SU-DHL-6 (cell line): ENCODE measurements at regions not wholly inside any gene's neighbourhood (a gene's known extent, or its start where the extent isn't known, plus 50 kb on each side); places are given as distances from the start of the nearest gene placed in this dataset.
"Not testable (repeated sequence)": the region's sequence is repeated elsewhere in the genome, so short reads cannot be mapped to it uniquely, and the experiment has no call there.

Experiments
- H2AFZ ChIP-seq: fragments of 200-600 bp; sonication (generic); 2 replicates; pipeline ENCODE4 v1.6.1; 2014; ENCODE audit warnings: low read depth, mild to moderate bottlenecking, moderate library complexity, mixed read lengths, antibody characterized with exemption, low read length; ENCODE audit not compliant: severe bottlenecking
- H3F3A ChIP-seq: fragments of 200-600 bp; shearing (Covaris generic); 2 replicates; pipeline ENCODE4 v1.6.0; 2016; ENCODE audit warnings: antibody characterized with exemption, mild to moderate bottlenecking; ENCODE audit not compliant: insufficient read depth
- H3K27ac ChIP-seq: fragments of 200-600 bp; sonication (generic); 2 replicates; pipeline ENCODE4 v1.5.1; 2016; ENCODE audit warnings: low read depth, mild to moderate bottlenecking, low read length, moderate library complexity, mixed read lengths
- H3K27me3 ChIP-seq: fragments of 200-600 bp; sonication (generic), shearing (Covaris generic); 2 replicates; pipeline ENCODE4 v1.6.0; 2014; ENCODE audit warnings: mild to moderate bottlenecking, low read length
- H3K36me3 ChIP-seq: fragments of 200-600 bp; sonication (generic); 2 replicates; pipeline ENCODE4 v1.6.1; 2014; ENCODE audit warnings: mild to moderate bottlenecking, low read length, mixed read lengths
- H3K4me2 ChIP-seq: fragments of 300-600, 200-600 bp; shearing (Covaris generic), sonication (generic); 2 replicates; pipeline ENCODE4 v1.6.0; 2014; ENCODE audit warnings: low read length, low read depth, mild to moderate bottlenecking; ENCODE audit not compliant: poor library complexity, severe bottlenecking
- H3K4me3 ChIP-seq: fragments of 200-600 bp; sonication (generic); 2 replicates; pipeline ENCODE4 v1.5.1; 2014; ENCODE audit warnings: antibody characterized with exemption, low read length, mild to moderate bottlenecking, mixed read lengths; ENCODE audit not compliant: insufficient read depth, poor library complexity, severe bottlenecking
- H3K79me2 ChIP-seq: fragments of 200-600 bp; sonication (generic); 2 replicates; pipeline ENCODE4 v1.6.1; 2014; ENCODE audit warnings: mild to moderate bottlenecking, low read length, moderate library complexity; ENCODE audit not compliant: insufficient read depth
- H3K9ac ChIP-seq: fragments of 200-600 bp; sonication (generic); 2 replicates; pipeline ENCODE4 v1.7.0; 2014; ENCODE audit warnings: mild to moderate bottlenecking, low read length
- H3K9me2 ChIP-seq: fragments of 200-600 bp; sonication (generic); replicated peaks from 2 replicates; pipeline ENCODE4 v1.6.1; 2014; ENCODE audit warnings: low read length; ENCODE audit not compliant: insufficient read depth
- H3K9me3 ChIP-seq: fragments of 200-600 bp; sonication (generic); 2 replicates; pipeline ENCODE4 v1.6.1; 2014; ENCODE audit warnings: low read length, mixed read lengths; ENCODE audit not compliant: insufficient read depth
- H4K20me1 ChIP-seq: fragments of 200-600 bp; sonication (generic); 2 replicates; pipeline ENCODE4 v1.6.1; 2014; ENCODE audit warnings: low read depth, mild to moderate bottlenecking, antibody characterized with exemption, low read length, moderate library complexity, mixed read lengths
- EZH2phosphoT487 ChIP-seq: fragments of 200-600 bp; sonication (generic), shearing (Covaris generic); conservative IDR thresholded peaks from 2 replicates; pipeline ENCODE4 v1.6.1; 2018; ENCODE audit warnings: mild to moderate bottlenecking, antibody characterized with exemption, low read length, moderate library complexity, mixed read lengths
- TF ChIP-seq, protein P1 (sequence below): fragments of 200-600 bp; sonication (generic); IDR thresholded peaks from one replicate; pipeline ENCODE4 v1.5.1; 2017; ENCODE audit warnings: antibody characterized with exemption, mild to moderate bottlenecking, low read length, moderate library complexity; ENCODE audit not compliant: insufficient read depth, poor library complexity, severe bottlenecking

DNA sequence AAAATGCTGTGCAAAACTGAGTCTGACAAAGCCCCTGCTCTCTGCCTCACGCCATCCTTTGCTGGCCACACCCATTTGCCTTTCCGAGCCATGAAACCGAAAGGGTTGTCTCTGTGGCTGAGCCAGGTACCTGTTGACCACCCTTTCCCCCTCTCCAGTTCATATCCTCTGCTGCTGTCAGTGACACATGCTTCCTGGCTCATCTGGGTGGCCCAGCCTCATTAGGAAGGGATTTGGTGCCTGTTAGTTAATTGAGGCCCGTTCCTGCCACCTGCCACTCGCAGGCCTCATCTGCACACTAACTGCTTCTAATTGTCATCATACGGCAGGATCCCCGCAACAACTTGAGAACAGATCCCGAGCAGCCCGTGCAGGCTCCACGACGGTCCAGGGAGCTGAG is 79.2 kb downstream of the OLIG1 start:
- Histone ChIP-seq H3K9ac (no peak overlapping the region), H3K36me3 (no peaks in the 10 kb centered on the region), H4K20me1 (no peaks in the 10 kb centered on the region), H3K79me2 (no peaks in the 10 kb centered on the region), H3K4me2 (no peak overlapping the region), H3K9me2 (no peaks in the 10 kb centered on the region), H3K27me3 (no peaks in the 10 kb centered on the region), H3K27ac (no peak overlapping the region), H3F3A (no peaks in the 10 kb centered on the region), H2AFZ (no peak overlapping the region), H3K4me3 (no peak overlapping the region), H3K9me3 (no peaks in the 10 kb centered on the region)
- TF ChIP-seq, protein P1, sequence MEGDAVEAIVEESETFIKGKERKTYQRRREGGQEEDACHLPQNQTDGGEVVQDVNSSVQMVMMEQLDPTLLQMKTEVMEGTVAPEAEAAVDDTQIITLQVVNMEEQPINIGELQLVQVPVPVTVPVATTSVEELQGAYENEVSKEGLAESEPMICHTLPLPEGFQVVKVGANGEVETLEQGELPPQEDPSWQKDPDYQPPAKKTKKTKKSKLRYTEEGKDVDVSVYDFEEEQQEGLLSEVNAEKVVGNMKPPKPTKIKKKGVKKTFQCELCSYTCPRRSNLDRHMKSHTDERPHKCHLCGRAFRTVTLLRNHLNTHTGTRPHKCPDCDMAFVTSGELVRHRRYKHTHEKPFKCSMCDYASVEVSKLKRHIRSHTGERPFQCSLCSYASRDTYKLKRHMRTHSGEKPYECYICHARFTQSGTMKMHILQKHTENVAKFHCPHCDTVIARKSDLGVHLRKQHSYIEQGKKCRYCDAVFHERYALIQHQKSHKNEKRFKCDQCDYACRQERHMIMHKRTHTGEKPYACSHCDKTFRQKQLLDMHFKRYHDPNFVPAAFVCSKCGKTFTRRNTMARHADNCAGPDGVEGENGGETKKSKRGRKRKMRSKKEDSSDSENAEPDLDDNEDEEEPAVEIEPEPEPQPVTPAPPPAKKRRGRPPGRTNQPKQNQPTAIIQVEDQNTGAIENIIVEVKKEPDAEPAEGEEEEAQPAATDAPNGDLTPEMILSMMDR = no peak
- no peak for TF ChIP-seq EZH2phosphoT487

DNA sequence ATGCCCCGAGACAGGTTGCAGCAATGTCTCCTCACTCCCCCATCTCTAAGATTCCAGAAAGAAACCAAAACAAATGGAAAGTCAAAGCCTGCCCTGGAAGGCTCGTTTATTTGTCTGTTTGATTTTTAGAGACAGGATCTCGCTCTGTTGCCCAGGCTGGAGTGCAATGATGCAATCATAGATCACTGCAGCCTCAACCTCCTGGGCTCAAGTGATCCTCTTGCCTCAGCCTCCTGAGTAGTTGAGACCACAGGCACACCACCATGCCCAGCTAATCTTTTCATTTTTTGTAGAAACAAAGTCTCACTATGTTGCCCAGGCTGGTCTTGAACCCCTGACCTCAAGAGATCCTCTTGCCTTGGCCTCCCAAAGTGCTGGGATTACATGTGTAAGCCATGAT is 78.8 kb upstream of the IFNAR2 start:
- H3K9me2 ChIP-seq, H3K27me3 ChIP-seq: not testable (repeated sequence)

DNA sequence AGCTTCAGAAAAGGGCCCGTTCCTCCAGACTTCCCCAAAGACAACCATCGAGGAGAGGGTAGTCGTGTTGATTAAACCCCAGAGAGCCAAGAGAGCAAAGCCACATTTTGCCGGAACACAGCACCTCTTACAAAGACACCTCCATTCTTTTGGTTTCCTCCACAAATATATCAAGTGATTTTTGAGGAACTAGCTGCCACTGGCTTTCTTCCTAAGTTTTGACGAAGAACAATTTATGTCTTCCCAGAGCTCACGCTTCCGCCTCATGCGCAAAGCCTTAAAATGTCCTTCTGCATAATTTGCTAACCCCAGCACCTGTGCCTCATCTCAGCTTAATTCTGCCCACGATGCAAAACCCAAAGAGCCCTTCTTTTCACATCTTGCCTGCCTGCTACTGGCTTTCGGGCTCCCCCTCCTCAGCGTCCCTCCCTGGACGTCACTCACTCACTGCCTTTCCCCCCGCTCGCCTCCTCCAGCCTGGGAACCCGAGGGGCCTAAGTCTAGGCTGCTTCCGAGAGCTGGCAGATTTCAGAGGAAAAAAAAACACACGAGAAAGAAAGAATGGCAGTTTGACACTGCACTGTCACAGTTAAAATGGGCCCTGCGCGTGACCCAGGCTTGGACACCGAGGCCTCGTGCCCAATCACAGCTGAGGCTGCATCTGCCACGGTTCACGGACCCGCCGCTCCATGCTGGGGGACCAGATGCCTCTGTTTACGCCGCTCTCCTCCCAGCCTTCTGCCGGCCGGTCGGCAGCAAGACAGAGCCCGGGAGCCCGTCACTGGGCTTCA is 77.6 kb upstream of the IFNAR2 start:
- TF ChIP-seq, protein P1 = no peak
- no peak for TF ChIP-seq EZH2phosphoT487
- no peaks in the 10 kb centered on the region for H3F3A ChIP-seq
- H3K27ac ChIP-seq = no peak overlapping the region
- no peaks in the 10 kb centered on the region for H3K79me2 ChIP-seq
- no peak overlapping the region for H3K4me3 ChIP-seq
- no peaks in the 10 kb centered on the region for H3K36me3 ChIP-seq
- H4K20me1 ChIP-seq = no peaks in the 10 kb centered on the region
- no peak overlapping the region for H3K4me2 ChIP-seq
- H3K27me3 ChIP-seq = no peaks in the 10 kb centered on the region
- no peaks in the 10 kb centered on the region for H3K9me2 ChIP-seq
- no peaks in the 10 kb centered on the region for H3K9me3 ChIP-seq
- no peak overlapping the region for H2AFZ ChIP-seq
- H3K9ac ChIP-seq = no peak overlapping the region

More for the DNA sequence above, 78.8 kb upstream of the IFNAR2 start:
- H2AFZ ChIP-seq, H3K27ac ChIP-seq, H3K36me3 ChIP-seq, H3K4me2 ChIP-seq, H3K9me3 ChIP-seq, H3K4me3 ChIP-seq, H3K9ac ChIP-seq, H3K79me2 ChIP-seq, H3F3A ChIP-seq, H4K20me1 ChIP-seq: not testable (repeated sequence)

DNA sequence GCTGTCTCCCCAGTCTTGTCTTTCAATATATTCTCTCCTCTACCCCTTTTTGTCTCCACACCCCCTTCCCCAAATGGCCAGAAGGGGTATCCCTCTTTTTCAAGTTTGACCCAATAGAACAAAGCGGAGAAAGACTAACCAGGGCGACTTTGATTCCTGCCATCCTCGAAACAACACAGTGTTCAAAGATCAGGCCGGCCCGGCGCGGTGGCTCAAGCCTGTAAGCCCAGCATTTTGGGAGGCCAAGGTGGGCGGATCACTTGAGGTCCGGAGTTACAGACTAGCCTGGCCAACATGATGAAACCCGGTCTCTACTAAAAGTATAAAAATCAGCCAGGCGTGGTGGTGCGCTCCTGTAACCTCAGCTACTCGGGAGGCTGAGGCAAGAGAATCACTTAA is 77.0 kb upstream of the IFNAR2 start:
- no peaks in the 10 kb centered on the region for H3K36me3 ChIP-seq
- H3K4me3 ChIP-seq = no peak overlapping the region
- no peak overlapping the region for H2AFZ ChIP-seq
- no peaks in the 10 kb centered on the region for H3K9me2 ChIP-seq
- no peaks in the 10 kb centered on the region for H3K27me3 ChIP-seq
- no peak overlapping the region for H3K4me2 ChIP-seq
- H4K20me1 ChIP-seq = no peaks in the 10 kb centered on the region
- H3K9me3 ChIP-seq = no peaks in the 10 kb centered on the region
- H3K9ac ChIP-seq = no peak overlapping the region
- no peak overlapping the region for H3K27ac ChIP-seq
- no peaks in the 10 kb centered on the region for H3F3A ChIP-seq
- no peak for TF ChIP-seq EZH2phosphoT487
- TF ChIP-seq, protein P1 = no peak
- no peaks in the 10 kb centered on the region for H3K79me2 ChIP-seq
